IMR-90 (cell line): ENCODE measurements at regions not wholly inside any gene's neighbourhood (a gene's known extent, or its start where the extent isn't known, plus 50 kb on each side); places are given as distances from the start of the nearest gene placed in this dataset.

Experiments used
- ATAC-seq: fragments of 200-7000 bp; cut with Tn5 transposase; 2 replicates; pipeline ENCODE4 v1.9.1; 2020; ENCODE audit warnings: low read depth, mild to moderate bottlenecking, moderate library complexity
- BruUV-seq: library from RNA; stranded (reverse); fragments of 400-500 nt; replicated peaks from 2 replicates; lab custom pipeline; 2021; lab: Mats Ljungman, UMichigan
- CTCF ChIA-PET: fragments of 300-600 bp; formaldehyde crosslinking; extraction: SDS; loops from one replicate; lab custom pipeline; 2021; ENCODE audit warnings: antibody characterized with exemption; lab: Yijun Ruan, JAX
- POLR2A ChIA-PET: fragments of 300-600 bp; sonication (Branson Sonifier 250); formaldehyde crosslinking; loops from one replicate; lab custom pipeline; 2022; ENCODE audit warnings: antibody characterized with exemption; ENCODE audit not compliant: unreplicated experiment; lab: Charles Lee
- DNase-seq: peaks from one replicate; pipeline ENCODE4 v3.0.0; 2013
- H2AFZ ChIP-seq: replicated peaks from 2 replicates; pipeline ENCODE3; 2013; ENCODE audit warnings: low read length, mild to moderate bottlenecking; ENCODE audit not compliant: poor library complexity
- H2AK5ac ChIP-seq: 2 replicates; pipeline ENCODE4 v1.6.1; 2013; ENCODE audit warnings: low read depth, low read length, inconsistent platforms
- H2AK9ac ChIP-seq: replicated peaks from 2 replicates; pipeline ENCODE3; 2013; ENCODE audit warnings: mild to moderate bottlenecking, low read depth, low read length, moderate library complexity; ENCODE audit not compliant: poor library complexity
- H2BK120ac ChIP-seq: 2 replicates; pipeline ENCODE4 v1.6.1; 2013; ENCODE audit warnings: low read depth, low read length, inconsistent platforms
- H2BK15ac ChIP-seq: 3 replicates; pipeline ENCODE4 v1.6.1; 2013; ENCODE audit warnings: low read depth, low read length, inconsistent platforms
- H2BK20ac ChIP-seq: 2 replicates; pipeline ENCODE4 v1.6.1; 2013; ENCODE audit warnings: low read depth, mild to moderate bottlenecking, inconsistent platforms, low read length, moderate library complexity
- H2BK5ac ChIP-seq: 2 replicates; pipeline ENCODE4 v1.6.1; 2013; ENCODE audit warnings: mild to moderate bottlenecking, low read depth, low read length, inconsistent platforms; ENCODE audit not compliant: poor library complexity, severe bottlenecking
- H3K14ac ChIP-seq: replicated peaks from 2 replicates; pipeline ENCODE4 v1.6.1; 2013; ENCODE audit warnings: low read depth, low read length, inconsistent platforms
- H3K18ac ChIP-seq: 2 replicates; pipeline ENCODE4 v1.6.1; 2013; ENCODE audit warnings: low read depth, low read length, control low read depth
- H3K23ac ChIP-seq: 2 replicates; pipeline ENCODE4 v1.6.1; 2013; ENCODE audit warnings: low read depth, low read length, inconsistent platforms
- H3K27ac ChIP-seq: 2 replicates; pipeline ENCODE4 v1.5.1; 2013; ENCODE audit warnings: mild to moderate bottlenecking, control low read depth, low read length; ENCODE audit not compliant: insufficient read depth
- H3K27me3 ChIP-seq: 2 replicates; pipeline ENCODE4 v1.6.1; 2013; ENCODE audit warnings: low read length; ENCODE audit not compliant: control insufficient read depth, insufficient read depth
- H3K36me3 ChIP-seq: 2 replicates; pipeline ENCODE4 v1.6.1; 2013; ENCODE audit warnings: low read length, mixed read lengths; ENCODE audit not compliant: control insufficient read depth, insufficient read depth
- H3K4ac ChIP-seq: 2 replicates; pipeline ENCODE4 v1.6.1; 2013; ENCODE audit warnings: low read depth, low read length, inconsistent platforms
- H3K4me1 ChIP-seq: 2 replicates; pipeline ENCODE4 v1.6.1; 2013; ENCODE audit warnings: low read length, mixed read lengths; ENCODE audit not compliant: control insufficient read depth, insufficient read depth
- H3K4me2 ChIP-seq: 2 replicates; pipeline ENCODE4 v1.6.1; 2013; ENCODE audit warnings: low read depth, mild to moderate bottlenecking, control low read depth, low read length, moderate library complexity
- H3K4me3 ChIP-seq: 2 replicates; pipeline ENCODE4 v1.5.1; 2013; ENCODE audit warnings: low read depth, mild to moderate bottlenecking, control low read depth, low read length, moderate library complexity; ENCODE audit not compliant: insufficient read depth
- H3K56ac ChIP-seq: 2 replicates; pipeline ENCODE4 v1.6.1; 2013; ENCODE audit warnings: low read length, inconsistent platforms; ENCODE audit not compliant: insufficient read depth; ENCODE audit errors: extremely low read depth
- H3K79me1 ChIP-seq, 2 experiments: 2 replicates each; pipeline ENCODE4 v1.6.1; 2013; ENCODE audit warnings: low read length in 2 of 2, inconsistent platforms in 1 of 2, low read depth in 1 of 2
- H3K9ac ChIP-seq: 2 replicates; pipeline ENCODE4 v1.6.1; 2013; ENCODE audit warnings: low read depth, low read length, control low read depth
- H3K9me1 ChIP-seq: 2 replicates; pipeline ENCODE4 v1.6.1; 2013; ENCODE audit warnings: low read length, inconsistent platforms; ENCODE audit not compliant: insufficient read depth
- H3K9me3 ChIP-seq: 2 replicates; pipeline ENCODE4 v1.6.1; 2013; ENCODE audit warnings: low read length; ENCODE audit not compliant: control insufficient read depth, insufficient read depth
- H4K20me1 ChIP-seq: 2 replicates; pipeline ENCODE4 v1.6.1; 2013; ENCODE audit warnings: low read length, inconsistent platforms; ENCODE audit not compliant: insufficient read depth
- H4K5ac ChIP-seq: 2 replicates; pipeline ENCODE4 v1.6.1; 2013; ENCODE audit warnings: mild to moderate bottlenecking, low read depth, low read length, control low read depth
- H4K8ac ChIP-seq, 2 experiments: 2 replicates each; pipeline ENCODE4 v1.6.1; 2013; ENCODE audit warnings: low read depth in 2 of 2, low read length in 2 of 2, control low read depth in 1 of 2, inconsistent platforms in 1 of 2
- H4K91ac ChIP-seq: 2 replicates; pipeline ENCODE4 v1.6.1; 2013; ENCODE audit warnings: low read depth, low read length, inconsistent platforms; ENCODE audit not compliant: insufficient read depth
- BHLHE40 ChIP-seq: fragments of 150-350 bp; IDR thresholded peaks from 2 replicates; pipeline ENCODE4 v1.6.1; 2016; ENCODE audit warnings: mild to moderate bottlenecking, low read depth, low read length
- CEBPB ChIP-seq: IDR thresholded peaks from 2 replicates; pipeline ENCODE4 v1.6.1; 2012; ENCODE audit warnings: low read depth, low read length, improper control_type of control experiment
- MAZ ChIP-seq: IDR thresholded peaks from 2 replicates; pipeline ENCODE4 v1.6.1; 2012; ENCODE audit warnings: low read depth, mild to moderate bottlenecking, low read length, improper control_type of control experiment, moderate library complexity, borderline replicate concordance
- POLR2A ChIP-seq: IDR thresholded peaks from 2 replicates; pipeline ENCODE4 v1.6.1; 2012; ENCODE audit warnings: mild to moderate bottlenecking, low read depth, low read length
- RAD21 ChIP-seq: IDR thresholded peaks from 2 replicates; pipeline ENCODE4 v1.6.1; 2012; ENCODE audit warnings: low read length, improper control_type of control experiment
- RCOR1 ChIP-seq: IDR thresholded peaks from 2 replicates; pipeline ENCODE4 v1.6.1; 2012; ENCODE audit warnings: mild to moderate bottlenecking, low read length, improper control_type of control experiment; ENCODE audit not compliant: insufficient replicate concordance
- WGBS, 2 experiments: methylation state at CpG; one replicate each; pipeline versions ENCODE4 v1.1.5 to v1.1.7; 2013; ENCODE audit warnings: missing lambda C conversion rate in 2 of 2; ENCODE audit not compliant: insufficient read length in 1 of 2; ENCODE audit errors: extremely low coverage in 2 of 2; 5-methylcytosine and 5-hydroxymethylcytosine counted together
- dilution Hi-C: fragments of 300-500 bp; cut with HindIII; formaldehyde crosslinking; loops from one replicate; pipeline ENCODE4 v1.14.3; 2018; ENCODE audit warnings: low sequenced_read_pairs; ENCODE audit not compliant: unreplicated experiment
- in situ Hi-C: fragments of 300-500 bp; cut with MboI; formaldehyde crosslinking; loops from 3 replicates; pipeline ENCODE4 v1.14.3; 2019; ENCODE audit warnings: low sequenced_read_pairs, inconsistent platforms, mixed read lengths
- intact Hi-C: fragments of 100-400 bp; cut with micrococcal nuclease; formaldehyde crosslinking; loops from 2 replicates; pipeline ENCODE4 v1.10.0; 2022
- TF ChIP-seq, protein P1 (sequence below): fragments of 150-350 bp; IDR thresholded peaks from 2 replicates; pipeline ENCODE4 v1.6.1; 2017; ENCODE audit warnings: mild to moderate bottlenecking, antibody characterized with exemption, low read length, low read depth

DNA sequence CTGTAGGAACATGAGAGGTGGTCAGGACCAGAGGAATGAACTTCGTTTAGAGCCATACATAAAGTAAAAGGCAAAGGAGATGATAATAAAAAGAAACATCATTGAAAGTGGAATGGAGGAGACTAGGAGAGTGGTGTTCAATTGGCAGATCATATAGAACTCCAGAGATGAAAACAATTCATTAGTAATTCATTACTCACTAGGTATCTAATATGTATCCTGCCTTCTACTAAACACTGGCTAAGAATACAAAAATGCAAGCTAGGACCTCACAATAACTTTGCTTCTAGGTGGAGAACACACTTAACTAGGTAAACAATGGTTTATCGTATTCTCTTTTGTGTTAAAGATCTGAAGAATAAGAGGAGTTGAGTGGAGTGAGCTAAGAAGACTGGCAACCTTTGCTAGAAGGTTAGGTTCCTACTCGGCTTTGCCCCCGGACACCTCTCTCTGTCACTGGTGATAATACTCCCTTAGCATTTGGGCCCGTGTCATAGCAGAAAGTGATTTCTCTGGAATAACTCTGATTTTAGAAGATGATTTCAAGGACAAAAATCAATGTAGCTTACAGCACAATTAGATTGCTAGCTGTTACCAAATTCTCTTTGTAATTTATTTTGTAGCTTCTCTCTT is 88.6 kb upstream of the IFNE start:
- H3K36me3 ChIP-seq: no peaks in the 10 kb centered on the region
- no peak overlapping the region for H3K23ac ChIP-seq
- CTCF ChIA-PET: no interaction called here
- dilution Hi-C loops: loop anchor here (25.0 kb wide), 1 partner anchor 217 kb away; no protein-coding TSS in a partner anchor
- no peak overlapping the region for H3K27ac ChIP-seq
- H3K14ac ChIP-seq: 0 out of 2 replicates have a peak overlapping the region, but pooled peaks have one; percentile 1
- peak overlapping the region; percentile 20; the same call in 1 of the 2 replicates for H3K4me2 ChIP-seq
- 0 out of 3 replicates have a peak overlapping the region, but pooled peaks have one; percentile 39 for H2BK15ac ChIP-seq
- no CpG with 5 or more reads among the region's 5 CpGs for WGBS, 2 experiments
- POLR2A ChIA-PET: no interaction called here
- H2BK20ac ChIP-seq: no peak overlapping the region
- no peak overlapping the region for H3K4me3 ChIP-seq
- no peak overlapping the region for H2AFZ ChIP-seq
- ATAC-seq (no peak), DNase-seq (no peak)
- H3K18ac ChIP-seq: no peak overlapping the region
- TF ChIP-seq BHLHE40 (no peak), RAD21 (no peak), CEBPB (no peak), MAZ (no peak), RCOR1 (no peak), POLR2A (no peak)
- TF ChIP-seq, protein P1, sequence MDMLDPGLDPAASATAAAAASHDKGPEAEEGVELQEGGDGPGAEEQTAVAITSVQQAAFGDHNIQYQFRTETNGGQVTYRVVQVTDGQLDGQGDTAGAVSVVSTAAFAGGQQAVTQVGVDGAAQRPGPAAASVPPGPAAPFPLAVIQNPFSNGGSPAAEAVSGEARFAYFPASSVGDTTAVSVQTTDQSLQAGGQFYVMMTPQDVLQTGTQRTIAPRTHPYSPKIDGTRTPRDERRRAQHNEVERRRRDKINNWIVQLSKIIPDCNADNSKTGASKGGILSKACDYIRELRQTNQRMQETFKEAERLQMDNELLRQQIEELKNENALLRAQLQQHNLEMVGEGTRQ: no peak
- H4K8ac ChIP-seq: no peak overlapping the region; a peak in 1 of 4 replicates
- no peak overlapping the region for H4K5ac ChIP-seq
- no peaks in the 10 kb centered on the region for H3K9me3 ChIP-seq
- BruUV-seq: no TSS peak
- H3K27me3 ChIP-seq: no peaks in the 10 kb centered on the region
- H3K4ac ChIP-seq: no peak overlapping the region
- H4K91ac ChIP-seq: no peak overlapping the region
- H3K9me1 ChIP-seq: no peaks in the 10 kb centered on the region
- H3K56ac ChIP-seq: no peak overlapping the region
- peak overlapping the region; percentile 14 for H2BK5ac ChIP-seq
- no peak overlapping the region for H3K9ac ChIP-seq
- no peaks in the 10 kb centered on the region for H4K20me1 ChIP-seq
- H3K79me1 ChIP-seq: peaks cover 0 to 3% of the 10 kb centered on the region in 2 experiments; a peak in 2 of 4 replicates
- in situ Hi-C loops: no loop called here
- no peak overlapping the region for H2AK5ac ChIP-seq
- peaks cover 5% of the 10 kb centered on the region for H3K4me1 ChIP-seq
- no peak overlapping the region for H2BK120ac ChIP-seq
- H2AK9ac ChIP-seq: no peak overlapping the region
- intact Hi-C loops: no loop called here
